Breast epithelium (tissue), 4 donors: ENCODE measurements at regions not wholly inside any gene's neighbourhood (a gene's known extent, or its start where the extent isn't known, plus 50 kb on each side); places are given as distances from the start of the nearest gene placed in this dataset.

ENCODE experiments used
- DNase-seq, 2 donors: peaks; one replicate each; pipeline ENCODE4 v3.0.0-alpha.2; 2019; ENCODE audit warnings: low spot score in 2 of 2
- H3K27ac ChIP-seq, 2 donors: fragments of 200-600 bp; sonication (generic) in 1 of 2; one replicate each; pipeline ENCODE4 v1.5.1; 2016 to 2019; ENCODE audit warnings: mild to moderate bottlenecking in 1 of 2
- H3K27me3 ChIP-seq, 2 donors: fragments of 200-600 bp; sonication (generic) in 1 of 2; one replicate each; pipeline versions ENCODE4 v1.5.1 to v1.6.0; 2017 to 2019; ENCODE audit warnings: control low read depth in 1 of 2, mild to moderate bottlenecking in 1 of 2
- H3K36me3 ChIP-seq: fragments of 200-600 bp; one replicate; pipeline ENCODE4 v1.5.1; 2019
- H3K4me1 ChIP-seq, 2 donors: fragments of 200-600 bp; sonication (generic); one replicate each; pipeline ENCODE4 v1.5.1; 2016 to 2019; ENCODE audit warnings: control low read depth in 1 of 2
- H3K4me3 ChIP-seq, 3 donors: fragments of 200-600 bp; sonication (generic); 1 replicate in 2 of 3; 2 replicates in 1 of 3; pipeline ENCODE4 v1.5.1; 2016 to 2019; ENCODE audit warnings: mild to moderate bottlenecking in 3 of 3, moderate library complexity in 2 of 3
- H3K9me3 ChIP-seq, 2 donors: fragments of 200-600 bp; sonication (generic) in 1 of 2; one replicate each; pipeline ENCODE4 v1.5.1; 2016 to 2019; ENCODE audit warnings: control low read depth in 1 of 2
- POLR2A ChIP-seq: fragments of 450-650 bp; IDR thresholded peaks from one replicate; pipeline ENCODE4 v1.6.1; 2016; ENCODE audit warnings: antibody characterized with exemption, mild to moderate bottlenecking, moderate library complexity
- POLR2AphosphoS5 ChIP-seq, 3 donors: sonication (generic); formaldehyde crosslinking; IDR thresholded peaks; one replicate each; pipeline ENCODE4 v1.6.1; 2017; ENCODE audit warnings: antibody characterized with exemption in 3 of 3
- intact Hi-C: fragments of 100-400 bp; cut with DNase I; formaldehyde crosslinking; loops from one replicate; pipeline ENCODE4 v1.15.1; 2023; ENCODE audit warnings: low total_unique reads
- TF ChIP-seq, protein P1 (sequence below), 3 donors: fragments of 450-650 bp; IDR thresholded peaks; one replicate each; pipeline ENCODE4 v1.5.1; 2016 to 2017; ENCODE audit warnings: antibody characterized with exemption in 3 of 3, mild to moderate bottlenecking in 3 of 3, moderate library complexity in 3 of 3

DNA sequence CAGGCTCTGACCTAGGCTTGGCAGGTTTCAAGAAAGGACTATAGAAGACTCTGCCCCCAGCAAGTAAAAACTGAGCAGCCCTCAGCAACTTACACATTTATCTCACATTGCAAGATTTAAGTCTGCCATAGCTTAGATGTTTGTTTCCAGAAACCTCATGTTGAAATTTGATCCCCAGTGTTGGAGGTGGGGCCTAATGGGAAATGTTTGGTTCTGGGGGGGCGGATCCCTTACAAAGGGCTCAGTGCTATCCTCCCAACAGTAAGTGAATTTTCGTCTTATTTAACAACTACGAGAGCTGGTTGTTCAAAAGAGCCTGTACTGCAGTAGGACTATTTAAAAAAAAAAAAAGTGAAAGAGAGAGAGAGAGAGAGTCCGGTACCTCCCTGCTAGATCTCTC, 125.2 kb upstream of the PROK2 start:
- Histone ChIP-seq H3K9me3 (no peaks in the 10 kb centered on the region), H3K4me3 (no peak overlapping the region), H3K4me1 (no peaks in the 10 kb centered on the region), H3K27ac (no peak overlapping the region), H3K36me3 (no peaks in the 10 kb centered on the region), H3K27me3 (no peaks in the 10 kb centered on the region)
- intact Hi-C loops = no loop called here
- no peak for DNase-seq
- TF ChIP-seq, protein P1, sequence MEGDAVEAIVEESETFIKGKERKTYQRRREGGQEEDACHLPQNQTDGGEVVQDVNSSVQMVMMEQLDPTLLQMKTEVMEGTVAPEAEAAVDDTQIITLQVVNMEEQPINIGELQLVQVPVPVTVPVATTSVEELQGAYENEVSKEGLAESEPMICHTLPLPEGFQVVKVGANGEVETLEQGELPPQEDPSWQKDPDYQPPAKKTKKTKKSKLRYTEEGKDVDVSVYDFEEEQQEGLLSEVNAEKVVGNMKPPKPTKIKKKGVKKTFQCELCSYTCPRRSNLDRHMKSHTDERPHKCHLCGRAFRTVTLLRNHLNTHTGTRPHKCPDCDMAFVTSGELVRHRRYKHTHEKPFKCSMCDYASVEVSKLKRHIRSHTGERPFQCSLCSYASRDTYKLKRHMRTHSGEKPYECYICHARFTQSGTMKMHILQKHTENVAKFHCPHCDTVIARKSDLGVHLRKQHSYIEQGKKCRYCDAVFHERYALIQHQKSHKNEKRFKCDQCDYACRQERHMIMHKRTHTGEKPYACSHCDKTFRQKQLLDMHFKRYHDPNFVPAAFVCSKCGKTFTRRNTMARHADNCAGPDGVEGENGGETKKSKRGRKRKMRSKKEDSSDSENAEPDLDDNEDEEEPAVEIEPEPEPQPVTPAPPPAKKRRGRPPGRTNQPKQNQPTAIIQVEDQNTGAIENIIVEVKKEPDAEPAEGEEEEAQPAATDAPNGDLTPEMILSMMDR (IDR thresholded peaks at IDR 0.05) = no peak
- TF ChIP-seq POLR2A (no peak), POLR2AphosphoS5 (IDR thresholded peaks at IDR 0.05) (no peak)

DNA sequence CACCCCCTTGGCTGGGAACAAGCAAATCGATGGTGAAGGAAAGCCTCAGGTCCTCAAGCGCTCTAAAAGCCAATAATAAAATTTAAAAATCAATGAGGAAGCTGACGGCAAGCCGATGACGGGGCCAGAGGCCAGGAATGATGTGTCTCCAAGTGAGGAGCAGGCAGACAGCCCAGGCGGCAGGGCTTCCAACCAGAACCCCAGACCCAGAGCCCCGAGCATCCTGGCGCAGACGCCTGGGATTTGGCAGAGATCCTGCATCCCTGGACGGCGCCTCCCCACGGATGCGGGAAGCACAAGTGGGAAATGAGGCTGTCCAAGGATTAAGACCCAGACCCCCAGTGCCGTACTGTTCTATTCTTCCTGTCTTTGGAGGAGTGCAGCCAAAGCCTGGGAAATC, 123.0 kb upstream of the PROK2 start:
- H3K36me3 ChIP-seq = no peaks in the 10 kb centered on the region
- peak overlapping the region in 2 of 3 donors; percentile 15 to 48 for H3K4me3 ChIP-seq
- H3K27me3 ChIP-seq = no peaks in the 10 kb centered on the region
- no peak overlapping the region for H3K27ac ChIP-seq
- intact Hi-C loops = no loop called here
- H3K4me1 ChIP-seq = no peaks in the 10 kb centered on the region
- no peaks in the 10 kb centered on the region for H3K9me3 ChIP-seq
- DNase-seq = no peak
- TF ChIP-seq POLR2A (no peak), POLR2AphosphoS5 (IDR thresholded peaks at IDR 0.05) (no peak)
- TF ChIP-seq, protein P1 (IDR thresholded peaks at IDR 0.05) = no peak

DNA sequence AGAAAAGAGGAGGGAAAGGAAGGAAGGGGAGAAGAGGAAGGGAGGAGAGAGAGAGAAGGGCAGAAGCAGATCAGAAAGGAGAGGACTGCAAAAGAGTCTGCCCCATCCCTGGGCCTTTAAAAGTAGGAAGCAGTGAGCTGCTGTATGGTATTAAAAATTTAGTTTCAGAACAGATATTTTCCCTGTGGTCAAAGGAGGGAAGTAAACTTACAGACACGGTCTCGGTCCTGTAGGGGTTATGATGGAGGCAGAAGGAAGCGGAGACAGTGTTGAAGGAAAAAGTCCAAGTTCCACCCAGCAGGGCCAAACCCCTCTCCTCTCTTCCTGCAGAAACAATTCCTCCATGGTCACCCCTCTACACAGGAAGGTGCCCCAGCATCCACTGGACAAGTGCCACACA, 122.0 kb upstream of the PROK2 start:
- intact Hi-C loops = no loop called here
- no peaks in the 10 kb centered on the region for H3K4me1 ChIP-seq
- TF ChIP-seq, protein P1 (IDR thresholded peaks at IDR 0.05) = no peak
- TF ChIP-seq POLR2A (no peak), POLR2AphosphoS5 (IDR thresholded peaks at IDR 0.05) (no peak)

DNA sequence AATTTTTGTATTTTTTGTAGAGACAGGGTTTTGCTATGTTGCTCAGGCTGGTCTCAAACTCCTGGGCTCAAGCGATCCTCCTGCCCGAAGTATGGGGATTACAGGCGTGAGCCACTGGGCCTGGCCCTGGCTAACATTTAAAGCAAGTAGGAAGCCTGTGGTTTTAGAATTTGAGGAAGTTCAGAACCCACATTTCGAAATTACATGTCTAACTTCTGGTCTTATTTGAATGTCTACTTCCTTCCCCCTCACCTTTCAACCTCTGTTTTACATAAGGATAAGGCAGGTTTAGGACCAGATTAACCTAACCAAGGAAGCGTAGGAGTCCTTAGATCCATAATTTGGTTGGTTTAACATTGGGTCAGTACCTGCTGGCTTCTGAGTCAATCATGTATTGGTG, 120.5 kb upstream of the PROK2 start:
- no peaks in the 10 kb centered on the region for H3K4me1 ChIP-seq
- H3K27ac ChIP-seq = no peak overlapping the region
- no peak overlapping the region for H3K4me3 ChIP-seq
- no peaks in the 10 kb centered on the region for H3K36me3 ChIP-seq
- TF ChIP-seq, protein P1 (IDR thresholded peaks at IDR 0.05) = no peak
- TF ChIP-seq POLR2A (no peak), POLR2AphosphoS5 (IDR thresholded peaks at IDR 0.05) (no peak)
- no peak for DNase-seq
- no peaks in the 10 kb centered on the region for H3K27me3 ChIP-seq
- H3K9me3 ChIP-seq = no peaks in the 10 kb centered on the region
- intact Hi-C loops = no loop called here

More for the DNA sequence above, 122.0 kb upstream of the PROK2 start:
- no peaks in the 10 kb centered on the region for H3K27me3 ChIP-seq
- DNase-seq = no peak
- H3K9me3 ChIP-seq = no peaks in the 10 kb centered on the region
- H3K36me3 ChIP-seq = no peaks in the 10 kb centered on the region
- H3K27ac ChIP-seq = no peak overlapping the region
- no peak overlapping the region for H3K4me3 ChIP-seq

DNA sequence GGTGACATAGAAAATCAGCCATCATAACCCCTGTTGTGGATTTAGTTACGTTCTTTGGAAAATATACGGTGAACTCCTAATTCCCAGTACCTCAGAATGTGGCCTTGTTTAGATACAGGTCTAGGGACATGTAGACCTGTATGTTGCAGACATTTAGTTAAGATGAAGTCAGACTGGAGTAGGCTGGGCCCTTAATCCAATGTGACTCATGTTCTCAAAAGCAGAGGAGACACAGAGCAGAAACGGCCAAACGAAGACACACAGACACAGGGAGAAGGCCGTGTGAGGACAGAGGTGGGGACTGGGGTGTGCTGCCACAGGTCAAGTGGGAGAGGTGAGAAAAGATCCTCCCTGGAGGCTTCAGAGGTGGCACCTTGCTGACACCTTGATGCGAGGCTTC, 119.0 kb upstream of the PROK2 start:
- Histone ChIP-seq H3K9me3 (no peaks in the 10 kb centered on the region), H3K4me1 (no peaks in the 10 kb centered on the region), H3K36me3 (no peaks in the 10 kb centered on the region), H3K27ac (no peak overlapping the region), H3K4me3 (no peak overlapping the region), H3K27me3 (no peaks in the 10 kb centered on the region)
- no peak for DNase-seq
- intact Hi-C loops = no loop called here
- no peak for TF ChIP-seq POLR2A
- no peak for TF ChIP-seq POLR2AphosphoS5 (IDR thresholded peaks at IDR 0.05)
- TF ChIP-seq, protein P1 (IDR thresholded peaks at IDR 0.05) = no peak
